CD14-positive monocyte (primary cell): ENCODE measurements at regions not wholly inside any gene's neighbourhood (a gene's known extent, or its start where the extent isn't known, plus 50 kb on each side); places are given as distances from the start of the nearest gene placed in this dataset.

Source experiments
- DNase-seq, 3 donors: peaks; one replicate each; pipeline ENCODE4 v3.0.0-alpha.2; 2011 to 2022
- H2AFZ ChIP-seq: 2 replicates; pipeline ENCODE4 v1.6.0; 2012; ENCODE audit warnings: mild to moderate bottlenecking, low read depth, low read length, inconsistent platforms; ENCODE audit not compliant: insufficient read depth, poor library complexity, severe bottlenecking
- H3K27ac ChIP-seq, 2 donors: 1 replicate in 1 of 2; 2 replicates in 1 of 2; pipeline ENCODE4 v1.5.1; 2012 to 2013; ENCODE audit warnings: low read length in 2 of 2, control low read depth in 1 of 2, inconsistent platforms in 1 of 2, low read depth in 1 of 2, mild to moderate bottlenecking in 1 of 2
- H3K27me3 ChIP-seq, 2 donors: one replicate each; pipeline versions ENCODE4 v1.6.0 to v1.6.1; 2011 to 2013; ENCODE audit warnings: low read length in 2 of 2; ENCODE audit not compliant: control insufficient read depth in 2 of 2, insufficient read depth in 2 of 2
- H3K36me3 ChIP-seq, 2 donors: replicated peaks in 1 of 2; 1 replicate in 1 of 2; 2 replicates in 1 of 2; pipeline versions ENCODE4 v1.5.1 to v1.6.1; 2012 to 2013; ENCODE audit warnings: low read length in 2 of 2, control low read depth in 1 of 2, inconsistent platforms in 1 of 2, mild to moderate bottlenecking in 1 of 2; ENCODE audit not compliant: insufficient read depth in 2 of 2, control insufficient read depth in 1 of 2
- H3K4me1 ChIP-seq, 2 donors: 1 replicate in 1 of 2; 2 replicates in 1 of 2; pipeline versions ENCODE4 v1.5.1 to v1.6.1; 2012 to 2013; ENCODE audit warnings: low read length in 2 of 2, control low read depth in 1 of 2, inconsistent platforms in 1 of 2, mild to moderate bottlenecking in 1 of 2, moderate library complexity in 1 of 2; ENCODE audit not compliant: insufficient read depth in 2 of 2, control insufficient read depth in 1 of 2
- H3K4me2 ChIP-seq: replicated peaks from 2 replicates; pipeline ENCODE3; 2012; ENCODE audit warnings: low read length, moderate library complexity, mild to moderate bottlenecking; ENCODE audit not compliant: poor library complexity, severe bottlenecking; ENCODE audit errors: extremely low read depth
- H3K4me3 ChIP-seq, 3 experiments: fragments of 200-600 bp in 1 of 3; sonication (generic) in 1 of 3; replicated peaks in 1 of 3; 1 replicate in 2 of 3; 2 replicates in 1 of 3; pipeline ENCODE4 v1.5.1; 2011 to 2013; ENCODE audit warnings: low read length in 3 of 3, mild to moderate bottlenecking in 3 of 3, control low read depth in 2 of 3, low read depth in 2 of 3, inconsistent platforms in 1 of 3, moderate library complexity in 1 of 3
- H3K79me2 ChIP-seq: 2 replicates; pipeline ENCODE4 v1.6.0; 2012; ENCODE audit warnings: mild to moderate bottlenecking, control low read depth, inconsistent platforms, low read length, moderate library complexity; ENCODE audit not compliant: insufficient read depth
- H3K9ac ChIP-seq: 2 replicates; pipeline ENCODE4 v1.6.0; 2017; ENCODE audit warnings: low read length, mild to moderate bottlenecking; ENCODE audit not compliant: insufficient read depth, poor library complexity, severe bottlenecking
- H3K9me3 ChIP-seq, 2 donors: replicated peaks in 1 of 2; 1 replicate in 1 of 2; 2 replicates in 1 of 2; pipeline versions ENCODE4 v1.5.1 to v1.6.1; 2012 to 2013; ENCODE audit warnings: low read length in 2 of 2, control low read depth in 1 of 2; ENCODE audit not compliant: control insufficient read depth in 1 of 2, insufficient read depth in 1 of 2
- H4K20me1 ChIP-seq: 2 replicates; pipeline ENCODE4 v1.6.0; 2012; ENCODE audit warnings: mild to moderate bottlenecking, low read length, control low read depth, moderate library complexity; ENCODE audit not compliant: insufficient read depth
- H3K27ac Mint-ChIP-seq, 7 donors: one replicate each; pipeline ENCODE4 v1.8.0; 2020; ENCODE audit warnings: mild to moderate bottlenecking in 7 of 7, mixed read lengths in 7 of 7, moderate library complexity in 6 of 7, inconsistent platforms in 2 of 7
- H3K27me3 Mint-ChIP-seq, 3 donors: one replicate each; pipeline ENCODE4 v1.8.0; 2021 to 2022; ENCODE audit warnings: low read depth in 3 of 3, mild to moderate bottlenecking in 3 of 3, mixed read lengths in 3 of 3, moderate library complexity in 3 of 3, inconsistent platforms in 1 of 3
- H3K36me3 Mint-ChIP-seq, 2 donors: one replicate each; pipeline ENCODE4 v1.8.0; 2020; ENCODE audit warnings: mixed read lengths in 2 of 2, inconsistent platforms in 1 of 2, mild to moderate bottlenecking in 1 of 2
- H3K4me1 Mint-ChIP-seq: one replicate; pipeline ENCODE4 v1.8.0; 2020; ENCODE audit warnings: mild to moderate bottlenecking, mixed read lengths
- H3K4me3 Mint-ChIP-seq, 2 donors: one replicate each; pipeline ENCODE4 v1.8.0; 2020; ENCODE audit warnings: mild to moderate bottlenecking in 2 of 2, mixed read lengths in 2 of 2, moderate library complexity in 1 of 2
- H3K9me3 Mint-ChIP-seq, 7 donors: one replicate each; pipeline ENCODE4 v1.8.0; 2020 to 2022; ENCODE audit warnings: mixed read lengths in 7 of 7, mild to moderate bottlenecking in 6 of 7, moderate library complexity in 6 of 7, inconsistent platforms in 2 of 7
- WGBS: methylation state at CpG from one replicate; pipeline ENCODE4 v1.1.5; 2013; ENCODE audit warnings: missing lambda C conversion rate; ENCODE audit not compliant: insufficient coverage; 5-methylcytosine and 5-hydroxymethylcytosine counted together
- intact Hi-C, 2 donors: fragments of 100-400 bp; cut with micrococcal nuclease; formaldehyde crosslinking; loops; one replicate each; pipeline versions ENCODE4 v1.15.0 to v1.15.1; 2023
- TF ChIP-seq, protein P1 (sequence below): fragments of 200-600 bp; IDR thresholded peaks from one replicate; pipeline ENCODE4 v1.8.0; 2022; ENCODE audit warnings: antibody characterized with exemption, mild to moderate bottlenecking

DNA sequence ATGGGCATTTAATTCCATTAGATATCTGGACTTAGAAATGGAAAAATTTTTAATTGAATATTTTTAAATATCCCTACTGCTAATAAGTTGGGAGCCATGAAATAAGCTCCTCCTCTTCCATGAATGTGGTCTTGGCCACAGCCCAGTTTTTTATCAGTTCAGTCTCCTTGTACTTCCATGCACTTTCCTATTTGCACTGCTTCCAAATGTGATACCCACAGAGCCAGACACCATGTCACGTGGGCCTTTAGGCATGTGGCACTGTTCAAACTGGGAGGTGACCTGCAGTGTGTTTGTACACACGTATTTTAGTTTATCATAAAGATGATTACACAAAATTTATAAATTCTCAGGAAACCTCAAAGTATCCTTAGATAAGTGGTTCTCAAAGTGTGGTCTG, 80.1 kb upstream of the DGKG start:
- no peak overlapping the region for H3K4me3 Mint-ChIP-seq
- no peaks in the 10 kb centered on the region for H4K20me1 ChIP-seq
- H3K27me3 Mint-ChIP-seq = no peaks in the 10 kb centered on the region
- no peak overlapping the region for H3K27ac ChIP-seq
- H3K4me1 ChIP-seq = no peaks in the 10 kb centered on the region
- H3K36me3 Mint-ChIP-seq = no peaks in the 10 kb centered on the region
- no peak overlapping the region for H3K27ac Mint-ChIP-seq
- no CpG with 5 or more reads among the region's 2 CpGs for WGBS
- TF ChIP-seq, protein P1, sequence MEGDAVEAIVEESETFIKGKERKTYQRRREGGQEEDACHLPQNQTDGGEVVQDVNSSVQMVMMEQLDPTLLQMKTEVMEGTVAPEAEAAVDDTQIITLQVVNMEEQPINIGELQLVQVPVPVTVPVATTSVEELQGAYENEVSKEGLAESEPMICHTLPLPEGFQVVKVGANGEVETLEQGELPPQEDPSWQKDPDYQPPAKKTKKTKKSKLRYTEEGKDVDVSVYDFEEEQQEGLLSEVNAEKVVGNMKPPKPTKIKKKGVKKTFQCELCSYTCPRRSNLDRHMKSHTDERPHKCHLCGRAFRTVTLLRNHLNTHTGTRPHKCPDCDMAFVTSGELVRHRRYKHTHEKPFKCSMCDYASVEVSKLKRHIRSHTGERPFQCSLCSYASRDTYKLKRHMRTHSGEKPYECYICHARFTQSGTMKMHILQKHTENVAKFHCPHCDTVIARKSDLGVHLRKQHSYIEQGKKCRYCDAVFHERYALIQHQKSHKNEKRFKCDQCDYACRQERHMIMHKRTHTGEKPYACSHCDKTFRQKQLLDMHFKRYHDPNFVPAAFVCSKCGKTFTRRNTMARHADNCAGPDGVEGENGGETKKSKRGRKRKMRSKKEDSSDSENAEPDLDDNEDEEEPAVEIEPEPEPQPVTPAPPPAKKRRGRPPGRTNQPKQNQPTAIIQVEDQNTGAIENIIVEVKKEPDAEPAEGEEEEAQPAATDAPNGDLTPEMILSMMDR = no peak
- no peak overlapping the region for H3K4me3 ChIP-seq
- no peaks in the 10 kb centered on the region for H3K36me3 ChIP-seq
- no peaks in the 10 kb centered on the region for H3K9me3 Mint-ChIP-seq
- DNase-seq = no peak
- H2AFZ ChIP-seq = no peak overlapping the region
- no peaks in the 10 kb centered on the region for H3K27me3 ChIP-seq
- H3K4me1 Mint-ChIP-seq = peaks cover 3% of the 10 kb centered on the region
- H3K79me2 ChIP-seq = no peaks in the 10 kb centered on the region
- intact Hi-C loops = no loop called here
- no peaks in the 10 kb centered on the region for H3K9me3 ChIP-seq
- H3K9ac ChIP-seq = no peak overlapping the region
- no peak overlapping the region for H3K4me2 ChIP-seq

DNA sequence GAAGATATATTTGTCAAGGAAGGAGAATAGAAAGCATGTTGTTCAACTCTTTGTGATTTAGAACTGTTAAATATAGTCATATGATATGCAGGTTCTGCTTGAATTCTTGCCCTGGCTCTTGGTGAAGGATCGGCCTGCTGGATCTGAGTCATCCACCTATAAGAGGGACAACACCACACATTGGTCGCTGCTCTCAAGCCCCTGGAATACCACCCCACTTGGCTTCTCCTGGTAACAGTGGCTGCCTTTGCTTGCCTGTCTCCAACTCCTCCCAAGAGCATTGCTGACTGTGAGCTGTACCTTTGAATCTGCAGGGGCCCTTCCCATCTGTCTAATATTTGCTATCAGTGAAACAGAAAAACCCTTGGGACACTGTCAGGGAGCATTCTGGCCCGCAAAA, 78.9 kb upstream of the DGKG start:
- Histone ChIP-seq H3K9me3 (no peaks in the 10 kb centered on the region), H3K27me3 (no peaks in the 10 kb centered on the region), H3K4me1 (no peaks in the 10 kb centered on the region), H3K79me2 (no peaks in the 10 kb centered on the region), H3K36me3 (no peaks in the 10 kb centered on the region), H3K4me2 (no peak overlapping the region), H3K9ac (no peak overlapping the region), H3K4me3 (no peak overlapping the region), H2AFZ (no peak overlapping the region), H4K20me1 (no peaks in the 10 kb centered on the region), H3K27ac (no peak overlapping the region)
- peaks cover 3% of the 10 kb centered on the region for H3K4me1 Mint-ChIP-seq
- H3K27me3 Mint-ChIP-seq = no peaks in the 10 kb centered on the region
- peaks cover 0 to 2% (median 0%) of the 10 kb centered on the region in 7 donors for H3K9me3 Mint-ChIP-seq
- TF ChIP-seq, protein P1 = no peak
- intact Hi-C loops = no loop called here
- 88% methylated on average over 3 of the region's 3 CpGs for WGBS
- no peak overlapping the region for H3K27ac Mint-ChIP-seq
- no peak for DNase-seq
- no peak overlapping the region for H3K4me3 Mint-ChIP-seq
- no peaks in the 10 kb centered on the region for H3K36me3 Mint-ChIP-seq
